Left ventricle myocardium superior (tissue), 1 donor: ENCODE measurements at regions not wholly inside any gene's neighbourhood (a gene's known extent, or its start where the extent isn't known, plus 50 kb on each side); places are given as distances from the start of the nearest gene placed in this dataset.
"Not testable (repeated sequence)": the region's sequence is repeated elsewhere in the genome, so short reads cannot be mapped to it uniquely, and the experiment has no call there.

Source experiments
- ATAC-seq: fragments of 200-7000 bp; cut with Tn5 transposase; one replicate; pipeline ENCODE4 v1.9.1; 2020; ENCODE audit warnings: mild to moderate bottlenecking, moderate library complexity
- DNase-seq: peaks from one replicate; pipeline ENCODE4 v3.0.0-alpha.2; 2020
- intact Hi-C: fragments of 100-400 bp; cut with micrococcal nuclease; formaldehyde crosslinking; loops from one replicate; pipeline ENCODE4 v1.11.0; 2022
- donor health status: DM: no; HTN: yes; CAD: no; lungs with severe emphysema.

- intact Hi-C loops: no loop called here
- no peak for ATAC-seq
- DNase-seq: no peak
These were observed 204.4 kb downstream of the PARM1 start for GRCh38 chr4:75137302-75137701.

- intact Hi-C loops: no loop called here
- ATAC-seq (no peak), DNase-seq (no peak)
These were observed 202.3 kb downstream of the PARM1 start for GRCh38 chr4:75135068-75135825.

GRCh38 chr4:75126870-75127269 lies 194.0 kb downstream of the PARM1 start:
- DNase-seq, ATAC-seq: not testable (repeated sequence)
- intact Hi-C loops: loop anchor here (10.0 kb wide), 1 partner anchor 252 kb away; no protein-coding TSS in a partner anchor

- no peak for ATAC-seq
- intact Hi-C loops: loop anchor here (10.0 kb wide), 1 partner anchor 251 kb away; no protein-coding TSS in a partner anchor
- no peak for DNase-seq
These were observed 193.1 kb downstream of the PARM1 start for GRCh38 chr4:75126058-75126457.

GRCh38 chr4:75122424-75123014 lies 189.6 kb downstream of the PARM1 start:
- no peak for ATAC-seq
- intact Hi-C loops: loop anchor here (10.0 kb wide), 1 partner anchor 248 kb away; no protein-coding TSS in a partner anchor

GRCh38 chr4:75118739-75119138 lies 185.8 kb downstream of the PARM1 start:
- ATAC-seq (no peak), DNase-seq (no peak)
- intact Hi-C loops: loop anchor here (5.0 kb wide), 1 partner anchor 186 kb away; the partner anchor contains the start of gene PARM1

More at GRCh38 chr4:75122424-75123014, 189.6 kb downstream of the PARM1 start:
- DNase-seq: no peak

- intact Hi-C loops: no loop called here
- DNase-seq (no peak), ATAC-seq (no peak)
These were observed 177.1 kb downstream of the PARM1 start for GRCh38 chr4:75110061-75110460.

- intact Hi-C loops: no loop called here
- DNase-seq (no peak), ATAC-seq (no peak)
These were observed 175.1 kb downstream of the PARM1 start for GRCh38 chr4:75107755-75108612.

- ATAC-seq (no peak), DNase-seq (no peak)
- intact Hi-C loops: no loop called here
These were observed 169.8 kb downstream of the PARM1 start for GRCh38 chr4:75102787-75103085.

GRCh38 chr4:75101906-75102786 lies 169.2 kb downstream of the PARM1 start:
- no peak for DNase-seq
- intact Hi-C loops: no loop called here
- no peak for ATAC-seq
